PFSK-1 (cell line): ENCODE measurements at regions not wholly inside any gene's neighbourhood (a gene's known extent, or its start where the extent isn't known, plus 50 kb on each side); places are given as distances from the start of the nearest gene placed in this dataset.

Experiments
- FOXP2 ChIP-seq: optimal IDR thresholded peaks from 2 replicates; pipeline ENCODE3; 2011; ENCODE audit warnings: borderline replicate concordance, control low read depth, inconsistent platforms; ENCODE audit not compliant: insufficient read depth; ENCODE audit errors: extremely low read length, extremely low read depth
- POLR2AphosphoS5 ChIP-seq: IDR thresholded peaks from 2 replicates; pipeline ENCODE4 v1.6.1; 2012; ENCODE audit warnings: low read depth, mild to moderate bottlenecking, control low read depth, low read length, moderate library complexity
- REST ChIP-seq, 2 experiments: IDR thresholded peaks; 2 replicates each; pipeline versions ENCODE4 v1.6.1 to v1.8.0; 2011 to 2012; ENCODE audit warnings: low read depth in 2 of 2, low read length in 2 of 2, control low read depth in 1 of 2, inconsistent platforms in 1 of 2, mild to moderate bottlenecking in 1 of 2, moderate library complexity in 1 of 2; ENCODE audit not compliant: insufficient read depth in 1 of 2
- SIN3A ChIP-seq: IDR thresholded peaks from 2 replicates; pipeline ENCODE4 v1.6.1; 2012; ENCODE audit warnings: mild to moderate bottlenecking, low read length, moderate library complexity, borderline replicate concordance; ENCODE audit not compliant: insufficient read depth
- TAF1 ChIP-seq: IDR thresholded peaks from 2 replicates; pipeline ENCODE4 v1.6.1; 2012; ENCODE audit warnings: low read length, control low read depth, borderline replicate concordance; ENCODE audit not compliant: insufficient read depth

- TF ChIP-seq TAF1 (no peak), POLR2AphosphoS5 (no peak), SIN3A (no peak), REST (IDR thresholded peaks at IDR 0.05; ENCODE audit: insufficient read depth in 1 of 2, low read depth in 2 of 2, low read length in 2 of 2) (no peak), FOXP2 (no peak)
These were observed 726.4 kb downstream of the BRINP3 start for GRCh38 chr1:189751311-189751710.
